Effector memory CD8-positive, alpha-beta T cell (primary cell): ENCODE measurements at regions not wholly inside any gene's neighbourhood (a gene's known extent, or its start where the extent isn't known, plus 50 kb on each side); places are given as distances from the start of the nearest gene placed in this dataset.

Experiments used
- ATAC-seq: fragments of 150-1000 bp; cut with Tn5 transposase; replicated peaks from 2 replicates; pipeline ENCODE4 v1.10.0; 2021; ENCODE audit warnings: mild to moderate bottlenecking, moderate library complexity
- DNase-seq, 3 experiments: peaks; one replicate each; pipeline ENCODE4 v3.0.0; 2021
- H3K27ac Mint-ChIP-seq, 2 donors: one replicate each; pipeline ENCODE4 v1.8.0; 2022; ENCODE audit warnings: mild to moderate bottlenecking in 2 of 2, mixed read lengths in 2 of 2, moderate library complexity in 2 of 2
- H3K27me3 Mint-ChIP-seq, 2 donors: one replicate each; pipeline ENCODE4 v1.8.0; 2022; ENCODE audit warnings: mixed read lengths in 2 of 2
- H3K36me3 Mint-ChIP-seq: one replicate; pipeline ENCODE4 v1.8.0; 2022; ENCODE audit warnings: mild to moderate bottlenecking, moderate library complexity, mixed read lengths; ENCODE audit not compliant: insufficient read depth
- H3K4me1 Mint-ChIP-seq, 2 donors: one replicate each; pipeline ENCODE4 v1.8.0; 2022; ENCODE audit warnings: low read depth in 2 of 2, mixed read lengths in 2 of 2
- H3K4me3 Mint-ChIP-seq, 2 donors: one replicate each; pipeline ENCODE4 v1.8.0; 2022; ENCODE audit warnings: mild to moderate bottlenecking in 2 of 2, mixed read lengths in 2 of 2, moderate library complexity in 2 of 2
- H3K9me3 Mint-ChIP-seq, 2 donors: one replicate each; pipeline ENCODE4 v1.8.0; 2022; ENCODE audit warnings: mixed read lengths in 2 of 2

DNA sequence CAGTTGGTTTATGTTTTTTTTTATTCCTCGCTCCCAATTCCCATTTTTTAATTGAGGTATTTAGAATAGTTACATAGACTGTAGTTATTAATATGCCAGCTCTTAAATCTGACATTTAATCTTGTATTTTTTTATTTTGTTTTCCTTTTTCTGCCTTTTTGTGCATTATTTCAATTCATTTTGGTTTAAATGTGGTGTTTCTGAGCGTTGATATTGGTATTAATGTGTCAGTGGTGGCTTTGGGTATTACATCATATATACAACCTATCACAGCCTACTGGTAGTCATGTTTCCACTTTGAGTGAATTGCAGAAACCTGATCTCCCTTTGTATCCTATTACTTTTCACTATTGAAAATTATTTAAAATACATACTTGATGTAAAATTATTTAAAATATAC is 1027.3 kb downstream of the KCNT2 start:
- no peak for DNase-seq
- Mint-ChIP-seq H3K9me3 (peaks cover 4 to 6% of the 10 kb centered on the region in 2 donors), H3K27ac (no peak overlapping the region), H3K4me3 (no peak overlapping the region), H3K27me3 (no peaks in the 10 kb centered on the region), H3K4me1 (no peaks in the 10 kb centered on the region), H3K36me3 (no peaks in the 10 kb centered on the region)
- no peak for ATAC-seq

DNA sequence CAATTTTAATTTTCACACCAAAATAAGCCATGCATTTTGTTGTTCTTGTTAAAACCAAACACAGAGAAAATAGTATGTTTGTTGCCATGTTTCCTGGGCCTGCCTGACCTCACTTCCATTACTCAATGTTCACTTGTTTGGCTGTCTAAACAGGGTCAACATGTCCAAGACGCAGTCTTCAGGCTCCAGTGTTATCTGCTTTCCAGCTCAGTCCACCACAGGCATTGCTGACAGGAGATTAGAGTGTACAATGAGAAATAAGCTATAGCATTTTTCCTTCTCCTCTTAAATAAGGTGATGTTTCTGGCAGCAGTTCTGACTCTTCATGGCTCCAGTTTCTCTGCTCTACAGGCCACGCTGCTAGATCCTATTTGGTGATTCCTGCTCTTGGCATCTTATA is 1030.5 kb downstream of the KCNT2 start:
- no peaks in the 10 kb centered on the region for H3K4me1 Mint-ChIP-seq
- no peak overlapping the region for H3K4me3 Mint-ChIP-seq
- no peaks in the 10 kb centered on the region for H3K36me3 Mint-ChIP-seq
- H3K9me3 Mint-ChIP-seq = peaks cover 0 to 1% of the 10 kb centered on the region in 2 donors
- ATAC-seq = no peak
- no peak for DNase-seq
- no peaks in the 10 kb centered on the region for H3K27me3 Mint-ChIP-seq
- H3K27ac Mint-ChIP-seq = no peak overlapping the region

DNA sequence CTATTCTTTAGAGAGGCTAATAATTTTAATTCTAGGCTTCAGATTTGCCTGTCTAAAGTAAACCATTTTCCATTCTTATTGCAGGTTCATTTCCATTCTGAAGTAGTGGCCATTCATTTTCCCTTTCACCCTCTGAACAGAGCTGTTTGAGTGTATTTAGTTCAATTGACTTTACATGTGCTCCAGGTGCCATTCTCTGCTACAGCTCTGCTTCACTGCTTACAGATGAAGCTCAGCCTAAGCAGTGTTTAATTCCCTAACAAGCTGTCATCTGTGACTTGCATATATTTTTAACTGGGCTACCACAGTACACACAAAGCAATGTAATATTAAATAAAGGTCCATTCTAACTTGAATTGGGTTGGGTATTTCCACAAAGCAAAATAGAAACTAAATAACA is 1031.6 kb downstream of the KCNT2 start:
- Mint-ChIP-seq H3K36me3 (no peaks in the 10 kb centered on the region), H3K4me3 (no peak overlapping the region), H3K4me1 (no peaks in the 10 kb centered on the region), H3K27me3 (no peaks in the 10 kb centered on the region), H3K9me3 (peaks cover 0 to 1% of the 10 kb centered on the region in 2 donors), H3K27ac (no peak overlapping the region)
- ATAC-seq (no peak), DNase-seq (no peak)

DNA sequence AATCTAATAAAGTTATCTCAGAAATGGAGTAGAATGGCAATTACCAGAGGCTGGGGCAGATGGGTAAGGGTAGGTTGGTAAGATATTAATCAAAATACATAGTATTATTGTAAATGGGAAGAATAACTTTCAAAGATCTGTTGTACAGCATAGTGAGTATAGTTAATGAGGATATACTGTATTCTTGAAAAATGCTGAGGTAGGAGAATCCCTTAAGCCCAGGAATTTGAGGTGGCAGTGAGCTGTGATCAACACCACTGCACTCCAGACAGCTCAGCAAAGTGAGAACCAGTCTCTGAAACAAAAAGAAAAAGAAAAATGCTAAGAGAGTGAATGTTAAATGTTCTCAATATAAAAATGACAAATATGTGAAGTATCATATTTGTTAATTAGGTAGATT is 1033.7 kb downstream of the KCNT2 start:
- H3K27me3 Mint-ChIP-seq = no peaks in the 10 kb centered on the region
- H3K36me3 Mint-ChIP-seq = no peaks in the 10 kb centered on the region
- peaks cover 0 to 1% of the 10 kb centered on the region in 2 donors for H3K9me3 Mint-ChIP-seq
- no peak overlapping the region for H3K4me3 Mint-ChIP-seq
- DNase-seq (no peak), ATAC-seq (no peak)
- no peaks in the 10 kb centered on the region for H3K4me1 Mint-ChIP-seq
- no peak overlapping the region for H3K27ac Mint-ChIP-seq

DNA sequence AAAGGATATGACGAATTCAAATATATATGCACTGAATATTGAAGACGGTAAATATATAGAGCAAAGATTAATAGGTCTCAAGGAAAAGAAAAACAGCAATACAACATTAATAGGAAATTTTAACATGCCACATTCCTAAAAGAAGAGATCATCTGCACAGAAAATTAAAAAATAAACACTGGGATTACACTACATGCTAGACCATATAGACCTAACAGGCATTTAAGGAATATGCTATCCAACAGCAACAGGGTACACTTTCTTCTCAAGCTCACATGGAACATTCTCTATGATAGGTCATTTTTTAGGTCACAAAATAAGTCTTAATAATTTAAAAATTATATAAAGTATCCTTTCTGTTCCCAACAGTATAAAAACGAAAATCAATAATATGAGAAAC is 1038.3 kb downstream of the KCNT2 start:
- Mint-ChIP-seq H3K27me3 (no peaks in the 10 kb centered on the region), H3K27ac (no peak overlapping the region), H3K4me1 (no peaks in the 10 kb centered on the region), H3K4me3 (no peak overlapping the region), H3K36me3 (no peaks in the 10 kb centered on the region), H3K9me3 (peaks cover 0 to 6% of the 10 kb centered on the region in 2 donors)
- no peak for DNase-seq
- no peak for ATAC-seq

DNA sequence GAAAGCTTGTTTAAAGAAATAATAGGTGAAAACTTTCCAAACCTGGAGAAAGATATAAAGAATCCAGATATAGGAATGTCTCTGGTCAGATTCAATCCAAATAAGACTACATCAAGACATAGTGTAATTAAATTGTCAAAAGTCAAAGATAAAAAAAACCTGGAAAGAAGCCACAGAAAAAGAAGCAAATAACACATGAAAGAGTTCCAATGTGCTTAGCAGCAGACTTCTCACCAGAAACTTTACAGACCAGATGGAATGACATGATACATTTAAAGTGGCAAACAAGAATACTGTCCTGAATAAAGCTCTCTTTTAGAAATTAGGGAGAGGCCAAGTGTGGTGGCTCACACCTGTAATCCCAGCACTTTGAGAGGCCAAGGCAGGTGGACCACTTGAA is 1039.9 kb downstream of the KCNT2 start:
- Mint-ChIP-seq H3K27me3 (no peaks in the 10 kb centered on the region), H3K27ac (no peak overlapping the region), H3K4me3 (no peak overlapping the region), H3K4me1 (no peaks in the 10 kb centered on the region), H3K9me3 (peaks cover 0 to 6% of the 10 kb centered on the region in 2 donors), H3K36me3 (no peaks in the 10 kb centered on the region)
- no peak for ATAC-seq
- no peak for DNase-seq

DNA sequence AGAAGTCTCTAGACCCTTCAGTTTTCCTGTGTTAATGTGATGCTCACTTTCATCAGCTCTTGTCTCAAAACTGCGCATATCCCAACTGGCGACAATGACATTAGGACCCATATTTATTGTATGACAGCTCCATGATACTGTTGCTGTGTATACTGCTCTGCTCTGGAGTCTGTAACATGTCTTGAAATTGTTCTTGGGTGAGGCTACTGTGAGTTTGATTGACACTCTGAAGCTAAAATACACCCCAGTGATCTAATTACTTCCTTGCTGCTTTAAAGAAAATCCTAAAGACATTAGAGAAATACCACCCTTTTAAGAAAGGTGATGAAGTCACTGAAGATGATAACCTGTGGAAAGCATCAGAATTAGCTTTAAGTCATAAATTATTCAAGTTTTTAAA is 1046.2 kb downstream of the KCNT2 start:
- H3K4me1 Mint-ChIP-seq = no peaks in the 10 kb centered on the region
- peaks cover 0 to 8% of the 10 kb centered on the region in 2 donors for H3K9me3 Mint-ChIP-seq
- no peak for DNase-seq
- no peaks in the 10 kb centered on the region for H3K27me3 Mint-ChIP-seq
- H3K36me3 Mint-ChIP-seq = no peaks in the 10 kb centered on the region
- H3K4me3 Mint-ChIP-seq = no peak overlapping the region
- ATAC-seq = no peak
- H3K27ac Mint-ChIP-seq = no peak overlapping the region

DNA sequence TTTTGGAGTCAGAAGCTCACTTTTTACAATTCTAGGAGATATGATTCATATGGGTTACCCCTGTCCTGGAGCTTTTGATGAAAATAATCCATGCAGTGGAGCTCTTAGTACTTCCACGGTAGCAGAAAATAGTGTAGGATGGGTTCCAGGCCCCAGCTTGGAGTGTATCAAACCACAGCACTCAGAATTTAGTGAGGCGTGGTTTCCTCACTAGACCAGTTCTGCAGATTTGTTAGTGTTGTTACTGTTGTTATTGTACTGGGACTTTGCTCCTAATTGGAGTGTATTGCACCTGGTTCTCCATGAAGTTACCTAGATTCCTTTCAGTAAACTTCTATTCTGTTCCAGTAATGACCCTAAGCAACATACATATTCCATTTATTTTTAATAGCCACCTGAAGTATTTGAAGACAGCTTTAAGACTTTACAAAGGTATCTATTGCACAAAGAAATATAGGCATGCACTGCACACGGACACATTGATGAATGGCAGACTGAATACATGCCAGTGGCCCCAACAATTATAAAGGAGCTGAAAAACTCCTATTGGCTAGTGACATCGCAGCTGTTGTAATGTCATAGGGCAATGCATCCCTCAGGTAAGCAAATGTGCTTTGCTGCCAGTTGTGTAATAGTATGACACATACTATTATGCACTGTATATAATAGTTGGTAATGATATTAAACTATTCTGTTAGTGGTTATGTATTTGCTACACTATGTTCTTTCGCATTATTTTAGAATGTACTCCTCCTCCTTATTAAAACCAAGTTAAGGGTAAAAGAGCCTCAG is 1058.0 kb downstream of the KCNT2 start:
- no peaks in the 10 kb centered on the region for H3K36me3 Mint-ChIP-seq
- H3K9me3 Mint-ChIP-seq = peaks cover 0 to 2% of the 10 kb centered on the region in 2 donors
- no peak for DNase-seq
- H3K27ac Mint-ChIP-seq = no peak overlapping the region
- H3K4me1 Mint-ChIP-seq = no peaks in the 10 kb centered on the region
- no peak overlapping the region for H3K4me3 Mint-ChIP-seq
- no peaks in the 10 kb centered on the region for H3K27me3 Mint-ChIP-seq
- ATAC-seq = no peak

DNA sequence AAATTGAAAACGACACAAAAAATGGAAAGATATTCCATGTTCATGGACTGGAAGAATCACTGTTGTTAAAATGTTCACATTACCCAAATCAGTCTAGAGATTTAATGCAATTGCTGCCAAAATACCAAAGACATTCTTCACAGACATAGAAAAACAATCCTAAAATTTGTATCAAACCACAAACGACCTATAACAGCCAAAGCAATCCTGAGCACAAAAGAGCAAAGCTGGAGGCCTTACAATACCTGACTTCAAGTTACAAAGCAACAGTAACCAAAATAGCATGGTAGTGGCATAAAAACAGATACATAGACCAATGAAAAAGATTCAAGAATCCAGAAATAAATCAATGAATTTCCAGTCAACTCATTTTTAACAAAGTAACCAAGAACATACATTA is 1077.3 kb downstream of the KCNT2 start:
- H3K27ac Mint-ChIP-seq = no peak overlapping the region
- H3K27me3 Mint-ChIP-seq = no peaks in the 10 kb centered on the region
- H3K36me3 Mint-ChIP-seq = peaks cover 3% of the 10 kb centered on the region
- DNase-seq = no peak
- no peak for ATAC-seq
- H3K4me1 Mint-ChIP-seq = no peaks in the 10 kb centered on the region
- no peak overlapping the region for H3K4me3 Mint-ChIP-seq
- H3K9me3 Mint-ChIP-seq = peaks cover 11 to 17% of the 10 kb centered on the region in 2 donors

DNA sequence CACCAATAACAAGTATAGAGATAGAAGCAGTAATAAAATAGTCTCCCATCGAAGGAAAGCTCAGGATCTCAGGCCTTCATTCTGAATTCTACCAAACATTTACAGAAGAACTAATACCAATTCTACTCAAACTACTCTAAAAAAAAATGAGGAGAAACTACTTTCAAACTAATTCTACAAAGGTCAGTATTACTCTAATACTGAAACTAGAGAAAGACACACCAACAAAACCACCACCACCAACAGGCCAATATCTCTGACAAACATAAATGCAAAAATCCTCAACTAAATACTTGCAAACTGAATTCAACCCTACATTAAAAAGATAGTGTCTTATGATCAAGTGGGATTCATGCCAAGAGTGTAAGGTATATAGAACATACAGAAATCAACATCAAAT is 1078.4 kb downstream of the KCNT2 start:
- Mint-ChIP-seq H3K4me3 (no peak overlapping the region), H3K4me1 (no peaks in the 10 kb centered on the region), H3K36me3 (peaks cover 3% of the 10 kb centered on the region), H3K27ac (no peak overlapping the region), H3K27me3 (no peaks in the 10 kb centered on the region), H3K9me3 (peaks cover 11 to 17% of the 10 kb centered on the region in 2 donors)
- ATAC-seq (no peak), DNase-seq (no peak)

DNA sequence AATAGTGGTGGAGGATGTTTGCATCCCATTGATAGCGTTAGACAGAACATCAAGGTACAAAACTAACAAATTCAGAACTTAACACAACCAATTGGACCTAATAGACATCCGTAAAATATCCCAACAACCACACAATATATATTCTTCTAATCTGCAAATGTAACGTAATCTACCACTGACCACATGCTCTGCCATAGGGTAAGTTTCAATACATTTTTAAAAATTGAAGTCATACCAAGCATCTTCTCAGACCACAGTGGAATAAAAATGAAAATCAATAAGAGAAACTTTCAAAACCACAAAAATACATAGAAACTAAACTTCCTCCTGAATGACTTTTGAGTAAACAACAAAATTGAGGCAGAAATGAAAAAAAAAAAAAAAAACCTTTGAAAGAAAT is 1087.5 kb downstream of the KCNT2 start:
- H3K9me3 Mint-ChIP-seq = peaks cover 0 to 5% of the 10 kb centered on the region in 2 donors

DNA sequence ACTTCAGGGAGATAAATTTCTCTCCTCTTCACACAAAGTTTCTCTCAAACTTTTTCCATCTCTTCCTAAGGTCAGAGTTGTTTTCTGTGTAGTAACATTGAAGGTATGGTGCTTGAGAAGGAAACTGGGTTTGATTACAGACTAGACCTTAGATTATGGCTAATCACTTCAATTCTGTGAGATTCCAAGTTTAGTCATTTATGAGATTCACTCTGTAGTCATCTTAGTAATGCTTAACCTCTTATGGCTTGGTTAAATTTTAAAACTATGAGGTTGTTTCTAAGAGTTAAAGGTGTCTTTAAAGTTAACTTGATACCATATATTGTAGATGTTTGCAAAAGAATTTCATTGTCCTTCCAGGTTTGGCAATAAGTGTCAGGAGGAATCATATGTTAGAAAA is 1092.2 kb downstream of the KCNT2 start:
- no peak overlapping the region for H3K27ac Mint-ChIP-seq
- H3K36me3 Mint-ChIP-seq = no peaks in the 10 kb centered on the region
- ATAC-seq = no peak
- H3K4me1 Mint-ChIP-seq = no peaks in the 10 kb centered on the region
- no peaks in the 10 kb centered on the region for H3K27me3 Mint-ChIP-seq
- DNase-seq = no peak
- H3K4me3 Mint-ChIP-seq = no peak overlapping the region
- peaks cover 0 to 4% of the 10 kb centered on the region in 2 donors for H3K9me3 Mint-ChIP-seq

More for the DNA sequence above, 1087.5 kb downstream of the KCNT2 start:
- no peak overlapping the region for H3K4me3 Mint-ChIP-seq
- no peaks in the 10 kb centered on the region for H3K27me3 Mint-ChIP-seq
- no peak overlapping the region for H3K27ac Mint-ChIP-seq
- no peaks in the 10 kb centered on the region for H3K4me1 Mint-ChIP-seq
- H3K36me3 Mint-ChIP-seq = no peaks in the 10 kb centered on the region
- no peak for ATAC-seq
- no peak for DNase-seq

DNA sequence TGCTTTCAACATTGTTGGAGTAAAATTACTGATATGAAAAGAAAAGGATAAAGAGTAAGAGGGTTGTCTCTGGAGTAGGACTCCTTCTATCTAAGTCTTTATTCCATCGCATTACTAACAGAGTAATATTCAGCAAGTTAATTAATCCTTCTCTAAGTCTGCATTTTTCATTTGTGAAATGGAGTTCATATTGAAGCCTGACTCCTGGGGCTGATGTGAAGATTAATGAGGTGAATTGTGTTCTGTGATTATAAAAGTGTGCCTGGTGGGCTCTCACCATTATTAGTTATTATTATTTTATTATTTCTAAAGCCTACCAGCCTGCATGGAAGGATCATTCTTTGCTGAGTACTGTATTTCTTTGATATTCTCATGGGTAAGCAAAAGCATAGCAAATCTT is 1096.7 kb downstream of the KCNT2 start:
- DNase-seq = no peak
- Mint-ChIP-seq H3K4me3 (no peak overlapping the region), H3K27ac (no peak overlapping the region), H3K27me3 (no peaks in the 10 kb centered on the region), H3K36me3 (no peaks in the 10 kb centered on the region), H3K9me3 (peaks cover 0 to 8% of the 10 kb centered on the region in 2 donors), H3K4me1 (no peaks in the 10 kb centered on the region)
- no peak for ATAC-seq

DNA sequence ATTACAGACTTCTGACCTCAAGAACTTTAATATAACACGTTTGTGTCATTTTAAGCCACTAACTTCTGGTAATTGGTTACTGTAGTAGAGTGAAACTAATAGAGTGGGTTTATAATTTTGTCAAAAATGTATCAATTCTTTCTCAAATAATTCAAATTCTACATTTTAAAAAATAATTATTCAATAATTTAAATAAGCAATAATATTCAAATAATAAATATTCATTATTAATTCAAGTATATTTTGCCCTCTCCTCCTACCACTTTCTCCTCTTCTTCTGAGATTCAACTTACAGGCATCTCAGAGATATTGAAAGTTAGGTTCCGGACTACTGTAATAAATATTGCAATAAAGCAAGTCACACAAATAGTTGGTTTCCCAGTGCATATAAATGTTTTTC is 1107.1 kb downstream of the KCNT2 start:
- no peak overlapping the region for H3K27ac Mint-ChIP-seq
- no peaks in the 10 kb centered on the region for H3K36me3 Mint-ChIP-seq
- H3K27me3 Mint-ChIP-seq = no peaks in the 10 kb centered on the region
- no peaks in the 10 kb centered on the region for H3K4me1 Mint-ChIP-seq
- H3K9me3 Mint-ChIP-seq = peaks cover 0 to 5% of the 10 kb centered on the region in 2 donors
- ATAC-seq (no peak), DNase-seq (no peak)
- H3K4me3 Mint-ChIP-seq = no peak overlapping the region
